WTC11 (cell line): ENCODE measurements at regions not wholly inside any gene's neighbourhood (a gene's known extent, or its start where the extent isn't known, plus 50 kb on each side); places are given as distances from the start of the nearest gene placed in this dataset.

ENCODE experiments used
- GABPB1 ChIP-seq: sonication (generic); formaldehyde crosslinking; IDR thresholded peaks from 2 replicates; pipeline ENCODE4 v1.8.1; 2023; ENCODE audit warnings: mild to moderate bottlenecking, missing genetic modification reagents
- NFE2L1 ChIP-seq: sonication (generic); formaldehyde crosslinking; IDR thresholded peaks from 2 replicates; pipeline ENCODE4 v1.8.1; 2023; ENCODE audit warnings: missing genetic modification reagents
- PRRX2 ChIP-seq: fragments of 250-450 bp; sonication (Bioruptor Pico); IDR thresholded peaks from 2 replicates; pipeline ENCODE4 v1.8.0; 2021; ENCODE audit warnings: mild to moderate bottlenecking
- SP1 ChIP-seq: sonication (generic); formaldehyde crosslinking; conservative IDR thresholded peaks from 2 replicates; pipeline ENCODE4 v1.8.1; 2022; ENCODE audit warnings: missing genetic modification reagents
- TF ChIP-seq, protein P1 (sequence below): fragments of 200-600 bp; IDR thresholded peaks from 2 replicates; pipeline ENCODE4 v1.8.0; 2022; ENCODE audit warnings: antibody characterized with exemption

DNA sequence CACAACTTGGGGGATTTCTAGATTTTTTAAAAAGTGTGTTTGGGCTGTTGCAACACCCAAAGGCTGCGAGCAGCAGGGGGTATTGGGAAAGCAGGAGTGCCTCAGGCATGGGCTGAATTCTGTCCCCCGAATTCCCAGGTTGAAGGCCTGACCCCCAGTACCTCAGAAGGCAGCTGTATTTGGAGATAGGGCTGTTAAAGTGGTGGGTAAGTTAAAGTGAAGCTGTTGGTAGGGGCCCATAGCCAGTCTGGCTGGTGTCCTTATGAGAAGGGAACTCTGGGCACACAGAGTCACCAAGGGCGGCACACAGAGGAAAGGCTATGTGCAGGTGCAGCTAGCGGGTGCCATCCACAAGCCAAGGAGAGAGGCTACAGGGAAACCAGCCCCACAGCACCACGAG, 717.4 kb downstream of the GALR1 start:
- TF ChIP-seq, protein P1, sequence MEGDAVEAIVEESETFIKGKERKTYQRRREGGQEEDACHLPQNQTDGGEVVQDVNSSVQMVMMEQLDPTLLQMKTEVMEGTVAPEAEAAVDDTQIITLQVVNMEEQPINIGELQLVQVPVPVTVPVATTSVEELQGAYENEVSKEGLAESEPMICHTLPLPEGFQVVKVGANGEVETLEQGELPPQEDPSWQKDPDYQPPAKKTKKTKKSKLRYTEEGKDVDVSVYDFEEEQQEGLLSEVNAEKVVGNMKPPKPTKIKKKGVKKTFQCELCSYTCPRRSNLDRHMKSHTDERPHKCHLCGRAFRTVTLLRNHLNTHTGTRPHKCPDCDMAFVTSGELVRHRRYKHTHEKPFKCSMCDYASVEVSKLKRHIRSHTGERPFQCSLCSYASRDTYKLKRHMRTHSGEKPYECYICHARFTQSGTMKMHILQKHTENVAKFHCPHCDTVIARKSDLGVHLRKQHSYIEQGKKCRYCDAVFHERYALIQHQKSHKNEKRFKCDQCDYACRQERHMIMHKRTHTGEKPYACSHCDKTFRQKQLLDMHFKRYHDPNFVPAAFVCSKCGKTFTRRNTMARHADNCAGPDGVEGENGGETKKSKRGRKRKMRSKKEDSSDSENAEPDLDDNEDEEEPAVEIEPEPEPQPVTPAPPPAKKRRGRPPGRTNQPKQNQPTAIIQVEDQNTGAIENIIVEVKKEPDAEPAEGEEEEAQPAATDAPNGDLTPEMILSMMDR: no peak
- no peak for TF ChIP-seq NFE2L1
- no peak for TF ChIP-seq PRRX2 (CRISPR knock-in tag)
- no peak for TF ChIP-seq SP1
- TF ChIP-seq GABPB1: no peak
